NT2/D1 (cell line): ENCODE measurements at regions not wholly inside any gene's neighbourhood (a gene's known extent, or its start where the extent isn't known, plus 50 kb on each side); places are given as distances from the start of the nearest gene placed in this dataset.

Experiments
- DNase-seq: peaks from one replicate; pipeline ENCODE4 v3.0.0-alpha.2; 2011; ENCODE audit warnings: low read depth, low spot score
- H3K27me3 ChIP-seq: 2 replicates; pipeline ENCODE4 v1.6.0; 2011; ENCODE audit warnings: mild to moderate bottlenecking; ENCODE audit not compliant: insufficient read length, insufficient read depth
- H3K36me3 ChIP-seq: 2 replicates; pipeline ENCODE4 v1.6.1; 2011; ENCODE audit warnings: mild to moderate bottlenecking, low read length, mixed read lengths; ENCODE audit not compliant: insufficient read depth, insufficient read length
- H3K4me1 ChIP-seq: 2 replicates; pipeline ENCODE4 v1.5.1; 2011; ENCODE audit not compliant: insufficient read depth, insufficient read length
- H3K4me3 ChIP-seq: 2 replicates; pipeline ENCODE4 v1.5.1; 2011; ENCODE audit warnings: low read depth; ENCODE audit not compliant: insufficient read length
- H3K9ac ChIP-seq: 2 replicates; pipeline ENCODE4 v1.6.0; 2011; ENCODE audit warnings: low read depth; ENCODE audit not compliant: insufficient read length
- H3K9me3 ChIP-seq: 2 replicates; pipeline ENCODE4 v1.5.1; 2011; ENCODE audit warnings: mild to moderate bottlenecking, low read length; ENCODE audit not compliant: insufficient read depth
- SUZ12 ChIP-seq: IDR thresholded peaks from 2 replicates; pipeline ENCODE4 v1.6.1; 2011; ENCODE audit not compliant: insufficient read length, insufficient read depth; ENCODE audit errors: extremely low read depth
- YY1 ChIP-seq: IDR thresholded peaks from 2 replicates; pipeline ENCODE4 v1.6.1; 2011; ENCODE audit not compliant: insufficient read length, insufficient read depth
- ZNF274 ChIP-seq: IDR thresholded peaks from 2 replicates; pipeline ENCODE4 v1.6.1; 2011; ENCODE audit warnings: mild to moderate bottlenecking, low read depth, low read length

- Histone ChIP-seq H3K36me3 (no peaks in the 10 kb centered on the region), H3K9ac (no peak overlapping the region), H3K4me1 (no peaks in the 10 kb centered on the region), H3K9me3 (no peaks in the 10 kb centered on the region), H3K27me3 (no peaks in the 10 kb centered on the region), H3K4me3 (no peak overlapping the region)
- DNase-seq, result no peak
- TF ChIP-seq ZNF274 (no peak), YY1 (no peak), SUZ12 (no peak)
These were observed 106.1 kb downstream of the RWDD3 start for GRCh38 chr1:95340061-95340460.

- no peaks in the 10 kb centered on the region for H3K36me3 ChIP-seq
- H3K9ac ChIP-seq, result no peak overlapping the region
- H3K4me3 ChIP-seq, result no peak overlapping the region
- TF ChIP-seq SUZ12, result no peak
- no peak for TF ChIP-seq YY1
- no peak for TF ChIP-seq ZNF274
- no peaks in the 10 kb centered on the region for H3K27me3 ChIP-seq
- no peaks in the 10 kb centered on the region for H3K4me1 ChIP-seq
- H3K9me3 ChIP-seq, result no peaks in the 10 kb centered on the region
- no peak for DNase-seq
These were observed 118.8 kb downstream of the RWDD3 start for GRCh38 chr1:95352767-95353166.

GRCh38 chr1:95353194-95353593 is 119.2 kb downstream of the RWDD3 start:
- Histone ChIP-seq H3K36me3 (no peaks in the 10 kb centered on the region), H3K4me3 (no peak overlapping the region), H3K4me1 (no peaks in the 10 kb centered on the region), H3K27me3 (no peaks in the 10 kb centered on the region), H3K9ac (no peak overlapping the region), H3K9me3 (no peaks in the 10 kb centered on the region)
- no peak for DNase-seq
- TF ChIP-seq ZNF274 (no peak), SUZ12 (no peak)

DNA sequence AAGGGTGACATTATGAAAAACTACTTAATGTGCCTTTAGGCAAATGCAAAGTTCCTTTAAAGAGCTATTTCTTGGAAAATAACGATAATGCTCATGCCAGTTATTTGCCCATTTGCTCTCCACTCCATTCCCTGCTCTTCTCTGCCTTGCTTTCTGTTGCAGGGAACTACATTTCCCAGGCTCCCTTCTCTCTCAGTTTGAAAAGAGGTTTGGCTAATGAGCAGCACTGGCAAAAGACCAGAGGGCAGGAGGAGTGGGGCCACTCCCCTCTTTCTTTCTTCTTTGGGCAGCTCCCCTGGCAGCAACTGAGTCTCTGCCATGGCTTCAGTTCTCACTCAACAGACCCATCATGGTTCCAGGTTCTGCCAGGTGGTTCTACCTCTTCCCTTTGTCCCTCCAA is 130.5 kb downstream of the RWDD3 start:
- Histone ChIP-seq H3K27me3 (no peaks in the 10 kb centered on the region), H3K36me3 (no peaks in the 10 kb centered on the region), H3K9me3 (no peaks in the 10 kb centered on the region), H3K4me3 (no peak overlapping the region), H3K9ac (no peak overlapping the region), H3K4me1 (no peaks in the 10 kb centered on the region)
- no peak for TF ChIP-seq ZNF274
- TF ChIP-seq YY1, result no peak
- no peak for TF ChIP-seq SUZ12
- DNase-seq, result no peak

- no peak for DNase-seq
- no peak for TF ChIP-seq YY1
- TF ChIP-seq ZNF274, result no peak
These were observed 132.5 kb downstream of the RWDD3 start for GRCh38 chr1:95366498-95366897.

DNA sequence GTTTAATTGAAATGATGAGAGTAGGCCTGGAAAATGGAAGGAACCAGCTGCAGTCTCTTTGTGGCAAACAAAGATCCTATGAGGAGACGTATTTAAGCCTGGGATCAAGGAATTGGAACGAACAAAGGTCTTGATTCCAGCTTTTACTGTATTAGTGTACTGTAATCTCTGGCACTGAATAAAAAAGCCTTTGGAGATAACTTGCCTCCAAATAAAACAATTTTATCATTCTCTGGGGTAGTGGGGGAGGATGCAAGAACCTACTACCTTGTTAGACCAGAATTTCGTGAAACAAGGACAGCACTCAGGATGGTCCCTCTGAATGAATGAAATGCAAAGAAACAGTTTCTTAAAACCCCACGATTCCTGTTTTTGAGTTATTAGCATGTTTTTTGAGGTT is 134.2 kb downstream of the RWDD3 start:
- Histone ChIP-seq H3K4me3 (no peak overlapping the region), H3K4me1 (no peaks in the 10 kb centered on the region), H3K9ac (no peak overlapping the region), H3K36me3 (no peaks in the 10 kb centered on the region), H3K27me3 (no peaks in the 10 kb centered on the region), H3K9me3 (no peaks in the 10 kb centered on the region)
- TF ChIP-seq YY1 (no peak), SUZ12 (no peak), ZNF274 (no peak)
- no peak for DNase-seq

More at GRCh38 chr1:95366498-95366897, 132.5 kb downstream of the RWDD3 start:
- H3K4me1 ChIP-seq, result no peaks in the 10 kb centered on the region
- no peak overlapping the region for H3K9ac ChIP-seq
- H3K9me3 ChIP-seq, result no peaks in the 10 kb centered on the region
- no peaks in the 10 kb centered on the region for H3K27me3 ChIP-seq
- no peaks in the 10 kb centered on the region for H3K36me3 ChIP-seq
- no peak overlapping the region for H3K4me3 ChIP-seq

GRCh38 chr1:95369985-95370690 is 136.1 kb downstream of the RWDD3 start:
- no peak overlapping the region for H3K4me3 ChIP-seq
- no peaks in the 10 kb centered on the region for H3K27me3 ChIP-seq
- no peaks in the 10 kb centered on the region for H3K9me3 ChIP-seq
- no peak overlapping the region for H3K9ac ChIP-seq
- H3K4me1 ChIP-seq, result no peaks in the 10 kb centered on the region
- no peak for DNase-seq
- no peak for TF ChIP-seq ZNF274
- TF ChIP-seq SUZ12, result no peak
- TF ChIP-seq YY1, result no peak
- no peaks in the 10 kb centered on the region for H3K36me3 ChIP-seq
